Right ventricle myocardium inferior (tissue), 1 donor: ENCODE measurements at regions not wholly inside any gene's neighbourhood (a gene's known extent, or its start where the extent isn't known, plus 50 kb on each side); places are given as distances from the start of the nearest gene placed in this dataset.

Experiments
- ATAC-seq: fragments of 200-7000 bp; cut with Tn5 transposase; one replicate; pipeline ENCODE4 v1.9.1; 2020; ENCODE audit warnings: mild to moderate bottlenecking, moderate library complexity
- DNase-seq: peaks from one replicate; pipeline ENCODE4 v3.0.0; 2021; ENCODE audit errors: missing footprints
- intact Hi-C: fragments of 100-400 bp; cut with DNase I; formaldehyde crosslinking; loops from one replicate; pipeline ENCODE4 v1.11.0; 2022
- donor health status: DM: no; HTN: yes; CAD: no; lungs with severe emphysema.

DNA sequence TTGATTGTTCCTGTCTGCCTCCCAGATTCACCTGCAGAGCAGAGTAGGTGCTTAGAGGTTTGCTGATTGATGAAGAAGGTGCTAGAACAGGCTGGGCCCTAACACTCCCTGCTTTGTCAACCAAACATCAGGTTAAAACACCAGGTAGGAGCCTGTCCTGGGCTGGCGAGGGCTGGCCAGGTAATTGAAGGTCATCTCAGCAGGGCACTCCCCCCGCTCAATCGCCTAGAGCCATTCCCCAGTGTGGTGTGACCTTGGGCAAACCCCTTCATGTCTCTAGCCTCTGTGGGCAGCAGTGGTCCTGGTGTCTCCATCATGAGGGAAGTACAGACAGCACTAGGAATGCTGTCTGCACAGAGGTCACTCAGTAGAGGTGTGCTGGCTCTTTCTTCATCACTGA, 88.3 kb downstream of the KLF15 start:
- DNase-seq = no peak
- intact Hi-C loops = loop anchor here (5.0 kb wide), 1 partner anchor 203 kb away; no protein-coding TSS in a partner anchor
- ATAC-seq = no peak

DNA sequence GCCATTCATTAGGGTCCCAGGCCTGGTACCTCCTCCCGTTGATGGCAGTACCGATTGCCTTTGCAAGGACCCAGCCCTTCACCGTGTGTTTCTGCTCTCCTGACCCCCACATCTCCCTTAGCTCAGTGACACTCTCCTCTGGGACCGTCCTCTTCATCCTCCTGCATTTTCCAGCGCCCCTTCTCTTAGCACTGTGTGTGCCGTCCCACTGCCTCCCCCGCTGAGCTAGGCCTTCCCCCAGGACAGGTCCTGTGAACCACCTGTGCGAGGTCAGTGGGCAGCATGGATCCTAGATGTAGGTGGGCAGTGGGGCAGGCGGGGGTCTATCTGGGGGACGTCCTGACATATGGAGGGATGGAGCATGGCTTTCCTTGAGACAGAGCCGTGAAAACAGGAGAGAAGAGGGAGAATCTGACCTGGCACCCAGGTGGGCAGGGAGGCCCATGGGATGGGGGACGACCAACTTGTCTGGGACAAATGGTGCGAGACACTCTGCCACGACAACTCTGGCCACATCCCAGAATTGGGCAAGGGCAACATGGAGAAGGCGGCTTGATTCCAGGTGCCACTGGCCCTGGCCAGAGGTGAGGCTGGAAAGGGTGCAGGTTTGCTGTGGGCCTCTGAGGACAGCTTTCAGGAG, 87.7 kb upstream of the ALDH1L1 start:
- DNase-seq (no peak), ATAC-seq (no peak)

DNA sequence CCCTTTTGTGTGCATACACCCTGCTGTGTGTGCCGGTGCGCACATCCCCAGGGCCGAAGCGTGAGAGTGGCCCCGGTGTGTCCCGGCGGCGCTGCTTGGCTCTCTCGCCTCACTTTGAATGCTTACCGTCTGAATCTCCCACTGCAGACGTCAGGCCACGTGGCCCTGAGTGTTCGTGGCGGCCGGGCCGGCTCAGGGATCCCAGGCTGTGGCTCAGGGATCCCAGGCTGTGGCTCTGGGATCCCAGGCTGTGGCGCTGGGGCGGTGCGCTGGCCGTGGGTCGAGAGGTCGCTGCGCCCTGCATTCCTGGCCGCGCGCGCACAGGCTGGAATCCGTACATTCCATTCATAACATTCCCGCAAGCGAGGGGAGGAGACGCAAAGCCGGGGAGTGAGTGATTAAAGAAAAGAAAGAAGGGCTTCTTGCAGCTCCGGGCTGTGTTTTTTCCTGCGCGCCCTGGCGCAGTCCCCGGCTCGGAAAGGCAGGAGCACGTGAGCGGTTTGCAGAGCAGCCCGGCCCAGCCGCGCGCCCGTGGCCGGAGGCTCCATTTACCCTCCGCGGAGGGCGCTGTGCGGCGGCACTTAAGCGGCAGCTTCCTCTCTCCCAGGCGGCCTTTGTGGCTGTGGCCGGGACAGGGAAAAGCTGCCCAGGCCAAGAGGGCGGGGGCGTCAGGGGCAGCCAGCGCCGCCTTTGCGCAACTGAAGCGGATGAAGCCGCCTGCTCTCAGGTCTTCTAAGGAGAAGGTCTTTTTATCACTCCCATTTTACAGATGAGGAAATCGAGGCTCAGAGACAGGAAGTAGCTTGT, 87.0 kb upstream of the ALDH1L1 start:
- ATAC-seq (peak; percentile 83), DNase-seq (peak; percentile 90)
- intact Hi-C loops = loop anchor here (1.0 to 5.0 kb wide), 2 partner anchors 89 to 205 kb away; no protein-coding TSS in a partner anchor

More for the DNA sequence above, 87.7 kb upstream of the ALDH1L1 start:
- intact Hi-C loops = loop anchor here (1.0 to 5.0 kb wide), 2 partner anchors 88 to 204 kb away; no protein-coding TSS in a partner anchor

DNA sequence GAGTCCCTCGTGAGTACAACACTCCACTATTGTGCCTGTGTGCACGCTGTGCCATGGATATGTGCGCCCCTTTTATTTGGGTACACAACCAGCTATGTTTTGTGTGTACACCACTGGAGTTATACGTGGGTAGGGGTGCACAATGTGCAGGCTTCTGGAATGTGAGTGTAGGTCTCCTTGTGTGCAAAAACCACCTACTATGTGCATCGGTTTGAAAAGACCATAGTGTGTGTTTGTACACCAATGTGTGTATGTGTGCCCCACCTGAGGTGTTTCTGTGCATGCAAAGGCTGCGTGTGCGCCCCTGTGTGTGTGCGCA, 86.4 kb upstream of the ALDH1L1 start:
- DNase-seq (no peak), ATAC-seq (no peak)
- intact Hi-C loops = loop anchor here (1.0 to 5.0 kb wide), 2 partner anchors 89 to 205 kb away; no protein-coding TSS in a partner anchor

DNA sequence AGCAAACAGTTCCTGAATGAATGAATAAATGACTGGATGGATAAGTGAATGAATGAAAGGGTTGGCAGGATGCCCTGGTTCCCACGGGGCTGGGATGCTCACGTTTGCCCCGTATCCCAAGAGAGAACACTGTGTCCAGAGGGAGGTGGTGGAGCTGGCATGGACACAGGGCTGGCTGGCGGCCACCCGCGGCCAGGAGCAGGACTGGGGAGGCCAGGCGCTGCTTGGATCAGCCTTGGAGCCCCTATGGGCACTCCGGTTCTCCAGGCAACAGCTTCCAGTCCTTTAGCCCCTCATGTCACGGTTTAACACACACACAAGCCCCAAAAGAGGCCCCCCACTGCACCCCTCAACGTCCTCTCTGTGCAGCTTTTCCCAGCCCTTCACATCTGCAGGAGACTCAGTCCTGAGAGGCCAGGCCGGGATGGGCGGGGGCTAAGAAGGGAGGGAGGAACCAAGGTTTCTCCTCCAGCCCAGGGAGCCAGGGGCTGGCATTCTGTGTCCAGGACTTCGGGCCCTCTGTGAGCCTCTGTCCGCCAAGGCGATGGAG, 86.0 kb upstream of the ALDH1L1 start:
- ATAC-seq (peak; percentile 79), DNase-seq (peak; percentile 84)
- intact Hi-C loops = loop anchor here (5.0 kb wide), 1 partner anchor 206 kb away; no protein-coding TSS in a partner anchor

DNA sequence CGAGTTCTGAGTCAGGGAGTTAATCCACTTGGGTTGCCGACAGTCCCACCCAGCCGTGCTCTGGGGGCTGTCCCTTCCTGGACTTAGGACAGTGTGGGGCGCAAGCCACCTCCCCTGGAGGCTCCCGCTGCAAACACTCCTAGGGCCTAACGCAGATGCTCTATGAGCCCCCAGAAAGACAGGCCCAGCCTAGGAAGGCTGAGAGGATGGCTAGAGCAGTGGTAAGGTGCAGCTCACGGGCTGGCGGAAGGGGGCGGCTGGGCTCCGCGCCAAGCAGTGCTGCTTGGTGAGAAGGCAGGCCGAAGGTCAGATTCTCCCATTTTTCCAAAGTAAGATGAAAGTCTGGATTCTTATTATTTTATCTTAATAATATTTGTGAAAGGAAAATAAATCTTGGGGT, 84.6 kb upstream of the ALDH1L1 start:
- intact Hi-C loops = loop anchor here (5.0 kb wide), 1 partner anchor 207 kb away; no protein-coding TSS in a partner anchor
- no peak for ATAC-seq

DNA sequence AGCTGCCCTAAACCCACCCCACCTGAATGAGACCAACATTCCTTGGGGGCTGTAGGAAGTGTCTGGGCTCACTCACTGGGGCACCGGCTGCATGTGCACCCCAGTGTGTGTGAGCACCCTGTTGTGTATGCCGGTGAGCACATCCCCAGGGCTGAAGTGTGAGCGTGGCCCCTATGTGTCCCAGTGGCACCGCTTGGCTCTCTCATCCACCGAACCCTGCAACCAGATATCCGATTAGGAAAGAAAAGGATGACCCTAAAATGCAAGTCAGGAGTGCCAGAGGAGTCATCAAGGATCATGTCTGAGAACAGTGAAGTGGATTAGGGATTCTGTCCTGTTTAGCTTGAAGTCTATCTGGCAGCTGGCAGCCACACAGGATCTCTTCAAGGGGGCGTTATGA, 84.0 kb upstream of the ALDH1L1 start:
- no peak for ATAC-seq
- no peak for DNase-seq
- intact Hi-C loops = no loop called here

More for the DNA sequence above, 84.6 kb upstream of the ALDH1L1 start:
- no peak for DNase-seq

DNA sequence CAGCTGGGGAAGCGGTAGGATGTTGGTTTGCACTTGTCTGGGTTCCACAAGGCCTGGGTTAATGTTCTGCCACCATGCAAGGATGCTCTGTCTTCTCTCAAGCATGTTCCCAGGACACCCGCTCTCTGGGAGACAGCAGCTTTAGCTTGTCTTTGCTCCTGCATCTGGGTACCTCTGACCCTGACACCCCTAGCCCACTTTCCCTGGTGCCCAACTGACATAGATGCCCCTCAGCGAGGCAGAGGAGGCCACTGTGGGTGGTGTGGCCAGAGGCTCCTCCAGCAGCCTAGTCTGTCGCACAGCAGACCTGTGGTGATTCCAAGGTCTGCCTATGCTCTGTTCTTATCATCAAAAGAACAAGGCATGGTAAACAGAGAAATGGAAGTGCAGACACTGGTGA, 83.6 kb upstream of the ALDH1L1 start:
- intact Hi-C loops = no loop called here
- no peak for ATAC-seq
- DNase-seq = no peak

DNA sequence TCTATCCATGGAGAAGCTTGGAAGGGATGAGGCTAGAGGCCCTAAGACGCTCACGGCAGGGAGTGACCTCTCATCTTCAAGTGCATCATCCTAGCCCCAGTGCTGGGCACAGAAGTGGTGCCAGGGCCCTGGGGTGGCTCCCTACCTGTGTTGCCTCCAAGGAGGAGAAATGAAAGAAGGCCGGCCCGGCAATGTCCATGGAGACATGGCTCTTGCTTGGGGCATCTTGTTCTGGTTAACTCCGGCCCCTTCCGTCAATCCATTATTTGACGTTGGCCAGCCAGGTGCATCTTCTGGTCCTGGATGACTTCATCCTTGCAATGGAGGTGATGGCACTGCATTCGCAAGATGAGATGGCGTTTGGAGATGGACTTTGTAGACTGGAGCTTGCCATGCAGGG, 83.2 kb upstream of the ALDH1L1 start:
- intact Hi-C loops = no loop called here
- ATAC-seq (no peak), DNase-seq (no peak)

DNA sequence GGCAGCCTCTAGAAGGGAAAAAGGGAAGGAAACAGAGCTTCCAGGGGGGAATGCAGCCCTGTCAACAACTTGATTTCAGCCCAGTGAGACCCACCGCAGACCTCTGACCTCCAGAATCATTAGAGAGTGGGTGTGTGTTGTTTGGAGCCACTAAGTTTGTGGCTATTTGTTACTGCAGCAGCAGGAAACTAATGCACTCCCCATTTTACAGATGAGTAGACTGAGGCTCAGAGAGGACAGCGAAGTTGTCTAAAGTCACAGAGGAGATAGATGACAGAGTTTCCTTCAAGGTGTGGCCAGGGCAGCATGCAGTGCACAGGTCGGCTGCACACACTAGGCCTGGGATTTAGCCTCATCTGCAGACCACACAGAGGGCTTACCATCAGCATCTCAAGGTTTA, 81.8 kb upstream of the ALDH1L1 start:
- intact Hi-C loops = no loop called here
- ATAC-seq (no peak), DNase-seq (no peak)

DNA sequence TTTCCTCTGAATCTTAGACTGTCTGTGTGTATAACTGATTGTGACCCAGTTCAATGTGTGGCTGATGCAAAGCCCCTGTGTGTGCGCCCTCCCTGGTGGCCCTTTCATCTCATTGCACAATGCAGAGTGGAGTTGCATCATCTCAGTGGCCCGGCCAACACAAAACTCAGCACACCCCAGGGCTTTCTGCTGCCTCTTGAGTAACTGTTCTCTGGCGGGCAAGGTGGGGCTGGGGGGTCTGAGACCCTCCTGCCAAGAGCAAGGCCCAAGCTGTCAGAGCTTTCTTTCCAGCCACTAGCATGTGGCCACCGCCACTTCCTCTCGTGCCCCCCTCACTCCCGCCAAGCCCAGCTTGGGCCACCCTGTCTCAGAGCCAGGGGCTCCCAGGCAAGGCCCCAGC, 80.7 kb upstream of the ALDH1L1 start:
- ATAC-seq (peak; percentile 85), DNase-seq (peak; percentile 76)
- intact Hi-C loops = no loop called here

DNA sequence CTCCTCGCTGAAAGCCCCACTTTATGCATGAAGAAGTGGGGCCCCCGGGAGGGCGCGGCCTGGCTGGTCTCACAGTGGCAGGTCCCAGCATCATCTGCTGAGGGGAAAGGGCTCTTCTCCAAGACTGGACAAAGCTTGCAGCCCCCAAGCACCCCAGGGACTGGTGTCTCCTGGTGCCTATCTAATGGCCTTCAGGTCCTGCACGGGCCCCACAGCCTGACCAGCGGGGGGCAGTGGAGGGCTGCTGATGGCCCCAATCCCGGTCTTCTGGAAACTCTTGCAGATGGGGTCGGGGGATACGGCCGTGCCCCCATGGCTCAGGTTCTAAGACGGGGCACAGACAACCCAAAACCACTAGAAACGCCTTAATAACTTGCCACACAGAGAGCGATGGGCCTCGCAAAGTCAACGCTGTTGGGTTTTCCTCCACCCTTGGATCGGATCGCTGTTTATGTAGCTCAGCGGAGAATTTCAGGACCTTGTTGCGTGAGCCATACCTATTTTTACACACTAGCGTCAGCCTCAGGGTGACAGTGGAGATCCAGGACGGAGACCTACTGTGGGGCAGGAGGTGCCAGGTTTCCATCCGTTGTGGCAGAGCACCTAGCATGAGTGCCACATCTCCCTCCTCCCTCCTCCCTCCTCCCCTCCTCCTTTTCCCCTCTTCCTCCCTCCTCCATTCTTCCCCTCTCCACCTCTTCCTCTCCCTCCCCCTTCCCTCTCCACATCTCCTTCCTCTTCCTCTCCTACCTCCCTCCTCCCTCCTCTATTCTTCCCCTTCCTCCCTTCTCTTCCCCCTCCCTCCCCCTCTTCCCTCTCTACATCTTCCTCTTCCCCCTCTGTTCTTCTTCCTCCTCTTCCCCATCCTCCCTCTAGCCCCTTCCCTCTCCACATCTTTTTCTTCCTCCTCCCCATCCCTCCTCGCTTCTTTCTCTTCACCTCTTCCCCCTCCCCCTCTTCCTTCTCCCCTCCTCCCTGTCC, 79.3 kb upstream of the ALDH1L1 start:
- ATAC-seq = peak; percentile 80
- intact Hi-C loops = loop anchor here (1.0 kb wide), 1 partner anchor 130 kb away; no protein-coding TSS in a partner anchor
- DNase-seq = no peak

DNA sequence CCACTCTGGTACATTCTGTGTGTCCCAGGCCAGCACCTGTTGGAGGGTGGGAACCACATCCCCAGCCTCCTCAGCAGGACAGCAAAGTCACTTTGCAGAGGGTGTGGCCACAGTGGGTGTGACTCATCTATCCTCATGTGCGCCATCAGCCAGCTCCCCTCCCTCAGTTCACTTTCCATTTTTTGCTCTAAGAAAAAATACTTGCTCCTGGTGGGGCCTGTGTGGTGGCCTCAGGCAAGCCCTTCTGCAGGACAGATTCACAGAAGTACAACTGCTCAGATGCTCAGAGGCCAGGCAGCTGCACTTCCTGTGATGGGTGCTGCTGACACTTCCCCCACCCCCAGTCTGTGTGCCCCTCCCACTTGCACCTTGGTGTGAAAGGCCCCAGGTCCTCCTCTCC, 78.3 kb upstream of the ALDH1L1 start:
- intact Hi-C loops = loop anchor here (1.0 kb wide), 1 partner anchor 131 kb away; no protein-coding TSS in a partner anchor
- no peak for DNase-seq
- no peak for ATAC-seq

DNA sequence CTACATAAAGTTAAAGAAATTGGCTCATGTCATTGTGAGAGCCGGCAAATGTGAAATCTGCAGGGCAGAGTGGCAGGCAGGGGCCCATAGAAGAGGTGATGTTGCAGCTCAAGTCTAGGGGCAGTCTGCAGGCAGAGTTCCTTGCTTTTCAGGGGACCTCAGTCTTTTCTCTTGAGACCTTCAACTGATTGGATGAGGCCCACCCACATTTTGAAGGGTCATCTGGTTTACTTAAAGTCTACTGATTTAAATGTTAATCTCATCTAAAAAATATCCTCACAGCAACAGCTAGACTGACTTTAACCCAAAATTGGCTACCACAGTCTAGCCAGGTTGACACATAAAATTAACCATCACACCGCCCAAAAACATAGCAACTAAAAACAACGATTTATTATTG, 77.6 kb upstream of the ALDH1L1 start:
- intact Hi-C loops = no loop called here
- ATAC-seq (no peak), DNase-seq (no peak)

DNA sequence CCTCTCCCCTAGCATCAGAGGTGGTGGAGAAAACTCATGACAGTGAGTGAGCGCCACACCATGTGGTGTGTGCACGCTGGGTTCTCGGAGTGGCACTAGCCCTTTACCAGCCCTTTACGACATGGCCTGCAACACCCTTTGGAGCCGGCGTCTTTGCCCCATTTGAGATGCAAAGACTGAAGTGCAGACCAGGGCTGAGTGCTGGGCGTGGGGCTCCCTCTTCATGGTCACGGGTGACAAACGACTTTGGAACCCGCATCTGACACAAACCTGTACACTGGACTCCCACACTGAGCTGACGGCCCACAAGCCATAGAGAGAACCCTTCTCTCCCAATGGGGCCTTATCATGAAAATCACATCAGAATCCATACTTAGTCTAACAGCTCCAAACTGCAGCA, 76.8 kb upstream of the ALDH1L1 start:
- DNase-seq (no peak), ATAC-seq (no peak)
- intact Hi-C loops = no loop called here

DNA sequence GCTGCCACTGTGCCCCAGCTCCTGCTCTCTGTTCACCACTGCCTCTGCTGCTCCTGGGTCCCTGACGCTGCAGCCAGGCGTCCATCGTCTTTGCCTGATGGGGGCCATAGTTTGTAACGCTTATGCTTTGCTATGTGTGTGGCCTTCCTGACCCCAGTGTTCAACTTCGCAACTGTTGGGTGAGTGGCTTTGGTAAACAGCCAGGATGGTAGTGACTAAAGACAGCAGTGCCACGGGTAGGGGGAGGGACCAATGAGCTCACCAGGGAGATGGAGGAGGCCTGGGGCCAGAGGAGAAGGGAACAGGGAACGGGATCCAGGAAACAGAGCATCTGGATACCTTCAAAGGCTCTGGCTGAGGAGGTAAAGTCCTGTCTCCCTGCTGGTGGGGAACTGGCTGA, 75.9 kb upstream of the ALDH1L1 start:
- no peak for ATAC-seq
- no peak for DNase-seq
- intact Hi-C loops = no loop called here

DNA sequence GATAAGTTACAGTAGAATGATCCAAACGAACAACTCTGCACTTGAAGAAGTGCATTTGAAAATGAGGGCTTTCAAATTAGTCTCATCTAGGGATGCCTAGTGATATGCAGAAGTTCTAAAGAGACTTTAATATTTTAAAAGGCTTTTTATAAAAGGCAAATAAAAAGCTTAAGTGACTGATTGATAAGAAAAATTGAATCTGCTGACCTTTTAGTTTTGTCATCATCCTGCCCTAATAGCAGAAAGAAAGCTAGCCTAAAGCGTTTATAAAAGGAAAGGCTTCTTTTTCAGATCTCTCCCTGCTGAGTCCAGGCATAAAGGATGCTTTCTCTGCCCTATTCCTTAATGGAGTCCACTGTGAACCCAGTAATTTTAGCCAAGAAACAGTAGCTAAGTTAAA, 72.7 kb upstream of the ALDH1L1 start:
- DNase-seq = no peak
- ATAC-seq = no peak
- intact Hi-C loops = no loop called here

DNA sequence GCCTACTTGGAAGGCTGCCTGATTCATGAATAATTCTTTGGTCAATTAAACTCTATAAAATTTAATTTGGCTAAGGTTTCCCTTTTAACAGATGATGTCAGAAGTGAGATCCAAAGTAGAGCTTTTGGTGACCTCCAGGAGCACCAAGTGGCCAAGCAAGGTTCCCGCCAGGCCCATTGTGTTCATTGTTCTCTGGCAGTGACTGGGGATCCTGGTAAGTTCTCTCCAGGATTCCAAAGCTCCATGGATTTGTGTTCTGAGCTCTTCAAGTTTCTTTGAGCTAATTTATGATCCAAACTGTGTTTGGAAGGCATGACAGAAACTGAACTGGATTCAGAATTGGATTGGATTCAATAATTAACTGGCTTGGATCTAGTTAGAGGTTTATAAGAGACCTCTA, 72.0 kb upstream of the ALDH1L1 start:
- DNase-seq = no peak
- intact Hi-C loops = no loop called here
- peak; percentile 71 for ATAC-seq
